OCI-LY3 (cell line): ENCODE measurements at regions not wholly inside any gene's neighbourhood (a gene's known extent, or its start where the extent isn't known, plus 50 kb on each side); places are given as distances from the start of the nearest gene placed in this dataset.

Source experiments
- H2AFZ ChIP-seq: fragments of 200-600, 300-600 bp; shearing (Covaris generic); 2 replicates; pipeline ENCODE4 v1.6.0; 2014; ENCODE audit warnings: antibody characterized with exemption, low read depth, low read length
- H3K27ac ChIP-seq: fragments of 200-600, 300-600 bp; sonication (generic); 2 replicates; pipeline ENCODE4 v1.5.1; 2014; ENCODE audit warnings: mild to moderate bottlenecking, low read length, moderate library complexity, mixed read lengths
- H3K27me3 ChIP-seq: fragments of 200-600, 300-600 bp; sonication (generic); 2 replicates; pipeline ENCODE4 v1.6.1; 2014; ENCODE audit warnings: low read depth, low read length, mixed read lengths
- H3K36me3 ChIP-seq: fragments of 200-600, 300-600 bp; sonication (generic); replicated peaks from 2 replicates; pipeline ENCODE3; 2014; ENCODE audit warnings: low read depth, low read length, mixed read lengths
- H3K4me1 ChIP-seq: fragments of 300-600, 200-600 bp; sonication (generic); 2 replicates; pipeline ENCODE4 v1.6.1; 2014; ENCODE audit warnings: low read length, mixed read lengths
- H3K4me2 ChIP-seq: fragments of 200-600, 300-600 bp; sonication (generic); 2 replicates; pipeline ENCODE4 v1.6.1; 2014; ENCODE audit warnings: low read length, mixed read lengths
- H3K4me3 ChIP-seq: fragments of 300-600, 200-600 bp; sonication (generic); 2 replicates; pipeline ENCODE4 v1.5.1; 2014; ENCODE audit warnings: antibody characterized with exemption, mild to moderate bottlenecking, low read length, moderate library complexity
- H3K79me2 ChIP-seq: fragments of 300-600, 200-600 bp; shearing (Covaris generic); 2 replicates; pipeline ENCODE4 v1.6.1; 2014; ENCODE audit warnings: mild to moderate bottlenecking, low read length, mixed read lengths
- H3K9ac ChIP-seq: fragments of 300-600, 200-600 bp; shearing (Covaris generic); 2 replicates; pipeline ENCODE4 v1.6.0; 2014; ENCODE audit warnings: mild to moderate bottlenecking, low read length, moderate library complexity
- H3K9me3 ChIP-seq: fragments of 200-600, 300-600 bp; shearing (Covaris generic); 2 replicates; pipeline ENCODE4 v1.6.1; 2014; ENCODE audit warnings: low read length, mixed read lengths; ENCODE audit not compliant: insufficient read depth
- H4K20me1 ChIP-seq: fragments of 200-600, 300-600 bp; sonication (generic); 2 replicates; pipeline ENCODE4 v1.6.1; 2016; ENCODE audit warnings: low read length, mixed read lengths; ENCODE audit not compliant: insufficient read depth
- EZH2phosphoT487 ChIP-seq: fragments of 200-600 bp; shearing (Covaris generic); IDR thresholded peaks from 2 replicates; pipeline ENCODE4 v1.6.1; 2018; ENCODE audit warnings: antibody characterized with exemption, mixed run types, low read depth
- TF ChIP-seq, protein P1 (sequence below): fragments of 200-600, 300-600 bp; sonication (generic); IDR thresholded peaks from 2 replicates; pipeline ENCODE4 v1.5.1; 2014; ENCODE audit warnings: antibody characterized with exemption, low read length, low read depth

DNA sequence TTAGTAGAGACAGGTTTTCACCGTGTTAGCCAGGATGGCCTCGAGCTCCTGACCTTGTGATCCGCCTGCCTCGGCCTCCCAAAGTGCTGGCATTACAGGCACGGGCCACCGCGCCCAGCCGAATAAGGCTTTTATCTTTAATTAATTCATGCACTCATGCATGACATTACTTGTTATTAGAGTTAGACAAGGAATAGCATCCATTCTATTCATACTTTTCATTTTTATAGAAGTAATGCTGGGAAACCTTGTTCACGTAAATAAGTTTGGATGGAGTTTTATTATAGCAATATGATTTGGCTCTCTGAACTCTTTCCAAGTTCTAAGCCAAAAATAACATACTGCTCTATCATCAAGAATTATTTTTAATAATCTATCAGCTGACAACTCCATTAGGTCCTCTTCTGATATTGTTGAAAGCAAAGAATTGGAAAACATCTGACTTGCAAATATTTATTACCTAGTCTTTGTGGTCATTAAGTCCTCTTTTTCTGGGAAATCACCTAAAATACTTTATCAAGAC is 168.8 kb upstream of the CCND2 start:
- Histone ChIP-seq H3K36me3 (peaks cover 3% of the 10 kb centered on the region), H3K9me3 (no peaks in the 10 kb centered on the region), H2AFZ (no peak overlapping the region), H3K4me3 (no peak overlapping the region), H3K27me3 (no peaks in the 10 kb centered on the region), H3K4me1 (peaks cover 35% of the 10 kb centered on the region), H3K4me2 (no peak overlapping the region), H3K27ac (no peak overlapping the region), H3K79me2 (no peaks in the 10 kb centered on the region), H3K9ac (no peak overlapping the region), H4K20me1 (no peaks in the 10 kb centered on the region)
- TF ChIP-seq EZH2phosphoT487, result no peak
- TF ChIP-seq, protein P1, sequence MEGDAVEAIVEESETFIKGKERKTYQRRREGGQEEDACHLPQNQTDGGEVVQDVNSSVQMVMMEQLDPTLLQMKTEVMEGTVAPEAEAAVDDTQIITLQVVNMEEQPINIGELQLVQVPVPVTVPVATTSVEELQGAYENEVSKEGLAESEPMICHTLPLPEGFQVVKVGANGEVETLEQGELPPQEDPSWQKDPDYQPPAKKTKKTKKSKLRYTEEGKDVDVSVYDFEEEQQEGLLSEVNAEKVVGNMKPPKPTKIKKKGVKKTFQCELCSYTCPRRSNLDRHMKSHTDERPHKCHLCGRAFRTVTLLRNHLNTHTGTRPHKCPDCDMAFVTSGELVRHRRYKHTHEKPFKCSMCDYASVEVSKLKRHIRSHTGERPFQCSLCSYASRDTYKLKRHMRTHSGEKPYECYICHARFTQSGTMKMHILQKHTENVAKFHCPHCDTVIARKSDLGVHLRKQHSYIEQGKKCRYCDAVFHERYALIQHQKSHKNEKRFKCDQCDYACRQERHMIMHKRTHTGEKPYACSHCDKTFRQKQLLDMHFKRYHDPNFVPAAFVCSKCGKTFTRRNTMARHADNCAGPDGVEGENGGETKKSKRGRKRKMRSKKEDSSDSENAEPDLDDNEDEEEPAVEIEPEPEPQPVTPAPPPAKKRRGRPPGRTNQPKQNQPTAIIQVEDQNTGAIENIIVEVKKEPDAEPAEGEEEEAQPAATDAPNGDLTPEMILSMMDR, result no peak

DNA sequence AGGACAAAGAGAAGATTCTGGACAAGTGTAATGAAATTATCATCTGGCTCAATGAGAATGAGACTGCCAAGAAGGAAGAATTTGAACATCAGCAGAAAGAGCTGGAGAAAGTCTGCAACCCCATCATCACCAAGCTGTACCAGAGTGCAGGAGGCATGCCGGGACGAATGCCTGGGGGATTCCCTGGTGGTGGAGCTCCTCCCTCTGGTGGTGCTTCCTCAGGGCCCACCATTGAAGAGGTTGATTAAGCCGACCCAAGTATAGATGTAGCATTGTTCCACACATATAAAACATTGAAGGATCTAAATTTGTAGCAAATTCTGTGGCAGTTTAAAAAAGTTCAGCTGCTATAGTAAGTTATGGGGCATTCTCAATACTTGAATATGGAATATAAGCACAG is 174.3 kb upstream of the CCND2 start:
- TF ChIP-seq EZH2phosphoT487, result no peak
- TF ChIP-seq, protein P1, result peak; percentile 34

DNA sequence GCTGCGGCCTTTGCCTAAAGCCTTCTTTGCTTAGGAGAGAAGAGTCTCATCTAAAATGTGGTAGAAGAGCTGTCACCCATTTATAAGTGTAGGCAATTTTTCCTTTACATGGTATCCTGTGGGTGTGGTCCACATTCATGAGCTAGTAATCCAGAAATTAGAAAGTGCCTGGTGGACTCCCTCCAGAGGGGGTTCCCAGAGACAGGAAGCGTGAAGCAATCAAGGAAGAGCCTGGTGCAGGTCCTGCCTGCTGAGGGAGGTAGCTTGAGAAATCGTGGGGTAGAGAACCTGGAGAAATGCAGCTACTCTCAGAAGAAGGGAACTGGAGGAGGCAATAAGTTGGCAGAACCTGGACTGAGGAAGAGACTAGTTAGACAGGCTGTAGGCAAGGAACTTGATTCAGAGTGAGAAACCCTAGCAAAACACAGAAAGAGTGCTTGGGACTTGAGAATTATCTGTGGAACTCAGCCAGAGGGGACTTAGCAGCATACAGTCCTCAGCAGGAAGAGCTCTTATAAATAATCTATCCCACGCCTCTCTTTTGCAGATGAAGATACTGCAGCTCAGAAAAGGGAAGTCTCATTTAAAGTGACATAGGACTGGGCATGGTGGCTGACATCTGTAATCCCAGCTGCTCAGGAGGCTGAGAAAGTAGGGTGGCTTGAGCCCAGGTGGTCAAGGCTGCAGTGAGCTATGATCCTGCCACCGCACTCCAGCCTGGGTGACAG is 182.4 kb upstream of the CCND2 start:
- Histone ChIP-seq H4K20me1 (no peaks in the 10 kb centered on the region), H3K4me1 (peaks cover 5% of the 10 kb centered on the region), H3K9me3 (no peaks in the 10 kb centered on the region), H3K79me2 (no peaks in the 10 kb centered on the region), H2AFZ (peak overlapping the region; percentile 61; the same call in 1 of the 2 replicates), H3K27me3 (peaks cover 9% of the 10 kb centered on the region), H3K4me3 (no peak overlapping the region), H3K27ac (no peak overlapping the region), H3K36me3 (no peaks in the 10 kb centered on the region), H3K4me2 (no peak overlapping the region), H3K9ac (no peak overlapping the region)
- TF ChIP-seq, protein P1, result no peak
- no peak for TF ChIP-seq EZH2phosphoT487

More for the DNA sequence above, 174.3 kb upstream of the CCND2 start:
- Histone ChIP-seq H3K27ac (no peak overlapping the region), H3K36me3 (no peaks in the 10 kb centered on the region), H4K20me1 (no peaks in the 10 kb centered on the region), H2AFZ (no peak overlapping the region), H3K4me2 (peak overlapping the region; percentile 15; the same call in 1 of the 2 replicates), H3K4me1 (peaks cover 7% of the 10 kb centered on the region; the same call in 1 of the 2 replicates), H3K9ac (no peak overlapping the region), H3K4me3 (no peak overlapping the region), H3K27me3 (no peaks in the 10 kb centered on the region), H3K79me2 (no peaks in the 10 kb centered on the region), H3K9me3 (no peaks in the 10 kb centered on the region)

DNA sequence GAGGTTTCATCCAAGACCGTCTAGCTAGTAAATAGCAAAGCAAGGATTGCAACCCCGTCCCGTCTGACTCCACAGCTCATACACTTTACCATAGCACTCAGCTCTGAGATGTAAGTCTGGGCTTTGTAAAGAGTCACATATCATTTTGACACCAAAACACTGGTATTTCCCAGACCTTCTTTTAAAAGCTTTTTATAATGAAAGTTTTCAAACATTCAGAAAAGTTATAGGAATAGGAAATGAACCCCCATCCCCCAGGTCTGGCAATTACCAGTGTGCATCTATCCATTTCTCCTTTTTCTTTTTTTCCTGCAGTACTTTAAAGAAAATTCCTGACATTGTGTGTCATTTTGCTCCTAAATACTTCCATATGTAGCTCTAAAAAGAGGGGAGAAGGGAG is 183.6 kb upstream of the CCND2 start:
- H3K27ac ChIP-seq, result no peak overlapping the region

More for the DNA sequence above, 183.6 kb upstream of the CCND2 start:
- peaks cover 9% of the 10 kb centered on the region for H3K27me3 ChIP-seq
- no peaks in the 10 kb centered on the region for H3K36me3 ChIP-seq
- H3K9ac ChIP-seq, result no peak overlapping the region
- no peaks in the 10 kb centered on the region for H3K79me2 ChIP-seq
- no peak overlapping the region for H3K4me3 ChIP-seq
- TF ChIP-seq, protein P1, result no peak
- TF ChIP-seq EZH2phosphoT487, result no peak
- no peak overlapping the region for H3K4me2 ChIP-seq
- no peaks in the 10 kb centered on the region for H3K9me3 ChIP-seq
- no peaks in the 10 kb centered on the region for H4K20me1 ChIP-seq
- H2AFZ ChIP-seq, result no peak overlapping the region
- peaks cover 16% of the 10 kb centered on the region for H3K4me1 ChIP-seq
